DMS 273 (cell line): ENCODE measurements at regions not wholly inside any gene's neighbourhood (a gene's known extent, or its start where the extent isn't known, plus 50 kb on each side); places are given as distances from the start of the nearest gene placed in this dataset.
"Not testable (repeated sequence)": the region's sequence is repeated elsewhere in the genome, so short reads cannot be mapped to it uniquely, and the experiment has no call there.

Source experiments
- DNase-seq: peaks from one replicate; lab custom pipeline; 2025; ENCODE audit not compliant: unreplicated experiment; lab: John Stamatoyannopoulos, UW

- not testable (repeated sequence) for DNase-seq
Measured at GRCh38 chr15:84360902-84361301, 125.3 kb downstream of the GOLGA6L4 start.

GRCh38 chr15:84384421-84384820, 148.8 kb downstream of the GOLGA6L4 start:
- DNase-seq = not testable (repeated sequence)

GRCh38 chr15:84387086-84387485, 151.5 kb downstream of the GOLGA6L4 start:
- no peak for DNase-seq

- not testable (repeated sequence) for DNase-seq
Measured at GRCh38 chr15:84388201-84388600, 152.6 kb downstream of the GOLGA6L4 start.

GRCh38 chr15:84388638-84389037, 153.1 kb downstream of the GOLGA6L4 start:
- not testable (repeated sequence) for DNase-seq

- DNase-seq = not testable (repeated sequence)
Measured at GRCh38 chr15:84390324-84390723, 154.8 kb downstream of the GOLGA6L4 start.

GRCh38 chr15:84391191-84391590, 155.6 kb downstream of the GOLGA6L4 start:
- no peak for DNase-seq

GRCh38 chr15:84392020-84392419, 156.4 kb downstream of the GOLGA6L4 start:
- DNase-seq = not testable (repeated sequence)

- not testable (repeated sequence) for DNase-seq
Measured at GRCh38 chr15:84393386-84393936, 157.9 kb downstream of the GOLGA6L4 start.

GRCh38 chr15:84393966-84394365, 158.4 kb downstream of the GOLGA6L4 start:
- DNase-seq = not testable (repeated sequence)

GRCh38 chr15:84395384-84395783, 159.8 kb downstream of the GOLGA6L4 start:
- DNase-seq = not testable (repeated sequence)

- DNase-seq = not testable (repeated sequence)
Measured at GRCh38 chr15:84395881-84396280, 160.3 kb downstream of the GOLGA6L4 start.

GRCh38 chr15:84397066-84397465, 161.5 kb downstream of the GOLGA6L4 start:
- not testable (repeated sequence) for DNase-seq

GRCh38 chr15:84398087-84398486, 162.5 kb downstream of the GOLGA6L4 start:
- DNase-seq = not testable (repeated sequence)

- DNase-seq = no peak
Measured at GRCh38 chr15:84398763-84399701, 163.5 kb downstream of the GOLGA6L4 start.

GRCh38 chr15:84400017-84400740, 164.6 kb downstream of the GOLGA6L4 start:
- DNase-seq = no peak

- DNase-seq = peak; percentile 24
Measured at GRCh38 chr15:84400820-84401219, 165.2 kb downstream of the GOLGA6L4 start.

GRCh38 chr15:84401461-84401860, 165.9 kb downstream of the GOLGA6L4 start:
- not testable (repeated sequence) for DNase-seq

- DNase-seq = not testable (repeated sequence)
Measured at GRCh38 chr15:84401891-84402840, 166.6 kb downstream of the GOLGA6L4 start.

GRCh38 chr15:84402856-84403608, 167.5 kb downstream of the GOLGA6L4 start:
- DNase-seq = no peak
